HCT116 (cell line): ENCODE measurements at regions not wholly inside any gene's neighbourhood (a gene's known extent, or its start where the extent isn't known, plus 50 kb on each side); places are given as distances from the start of the nearest gene placed in this dataset.

Experiments used
- ATAC-seq: fragments of 200-7000 bp; cut with Tn5 transposase; 2 replicates; pipeline ENCODE4 v1.9.1; 2020; ENCODE audit warnings: mild to moderate bottlenecking, moderate library complexity
- BruUV-seq: library from RNA; stranded (reverse); fragments of 400-500 nt; replicated peaks from 2 replicates; lab custom pipeline; 2021; lab: Mats Ljungman, UMichigan
- CTCF ChIA-PET: fragments of 300-600 bp; sonication (Branson Sonifier 250); formaldehyde crosslinking; loops from one replicate; lab custom pipeline; 2021; ENCODE audit warnings: antibody characterized with exemption; lab: Charles Lee
- POLR2A ChIA-PET: fragments of 300-600, 350-600 bp; sonication (Branson Sonifier 250); formaldehyde crosslinking; loops from one replicate; lab custom pipeline; 2021; ENCODE audit warnings: antibody characterized with exemption; lab: Charles Lee
- RAD21 ChIA-PET, 2 experiments: fragments of 300-600 bp; sonication (Branson Sonifier 250); formaldehyde crosslinking; loops; one replicate each; lab custom pipeline; 2023; ENCODE audit warnings: low total read pairs in 2 of 2; ENCODE audit not compliant: uncharacterized antibody in 2 of 2, unreplicated experiment in 2 of 2, low non-redundant PET in 1 of 2; lab: Charles Lee
- DNase-seq: peaks from one replicate; pipeline ENCODE4 v3.0.0-alpha.2; 2010; ENCODE audit warnings: low read depth, low spot score
- H2AFZ ChIP-seq: fragments of 200-600 bp; shearing (Covaris generic), sonication (generic); 2 replicates; pipeline ENCODE4 v1.6.1; 2017; ENCODE audit warnings: low read depth, mixed run types, mixed read lengths, antibody characterized with exemption, low read length; ENCODE audit not compliant: poor library complexity, severe bottlenecking
- H3K27ac ChIP-seq: 2 replicates; pipeline ENCODE4 v1.5.1; 2012; ENCODE audit warnings: low read depth, low read length
- H3K27me3 ChIP-seq: fragments of 200-600 bp; sonication (generic); 2 replicates; pipeline ENCODE4 v1.6.1; 2016; ENCODE audit warnings: mixed run types, low read length, mixed read lengths; ENCODE audit not compliant: insufficient read depth
- H3K36me3 ChIP-seq, 2 experiments: fragments of 200-500 bp in 1 of 2; fragments of 200-600 bp in 1 of 2; sonication (Bioruptor generic) in 1 of 2; sonication (generic) in 1 of 2; 2 replicates each; pipeline versions ENCODE4 v1.5.1 to v1.6.1; 2014 to 2016; ENCODE audit warnings: low read length in 2 of 2, inconsistent platforms in 1 of 2, mixed read lengths in 1 of 2, mixed run types in 1 of 2; ENCODE audit not compliant: insufficient read depth in 2 of 2, control insufficient read depth in 1 of 2
- H3K4me1 ChIP-seq, 2 experiments: fragments of 200-600 bp in 1 of 2; sonication (generic) in 1 of 2; 2 replicates each; pipeline versions ENCODE4 v1.5.1 to v1.6.1; 2012 to 2017; ENCODE audit warnings: low read length in 2 of 2, inconsistent platforms in 1 of 2, mild to moderate bottlenecking in 1 of 2, mixed read lengths in 1 of 2, mixed run types in 1 of 2, moderate library complexity in 1 of 2; ENCODE audit not compliant: insufficient read depth in 2 of 2, control insufficient read depth in 1 of 2
- H3K4me2 ChIP-seq: fragments of 200-600 bp; sonication (generic); 2 replicates; pipeline ENCODE4 v1.6.1; 2017; ENCODE audit warnings: mixed run types, low read length, mixed read lengths
- H3K4me3 ChIP-seq, 2 experiments: fragments of 200-600 bp in 1 of 2; sonication (generic) in 1 of 2; replicated peaks in 1 of 2; 2 replicates each; pipeline ENCODE4 v1.5.1; 2011 to 2016; ENCODE audit warnings: low read length in 2 of 2, control low read depth in 1 of 2, low read depth in 1 of 2, mild to moderate bottlenecking in 1 of 2, mixed read lengths in 1 of 2, mixed run types in 1 of 2
- H3K79me2 ChIP-seq: fragments of 200-600 bp; sonication (generic); 2 replicates; pipeline ENCODE4 v1.6.1; 2017; ENCODE audit warnings: mild to moderate bottlenecking, mixed run types, low read length, moderate library complexity, mixed read lengths; ENCODE audit not compliant: insufficient read depth
- H3K9ac ChIP-seq: fragments of 200-600 bp; sonication (generic); 2 replicates; pipeline ENCODE4 v1.6.1; 2016; ENCODE audit warnings: low read length, mixed read lengths
- H3K9me2 ChIP-seq: fragments of 200-600 bp; sonication (generic), shearing (Covaris generic); 2 replicates; pipeline ENCODE4 v1.6.1; 2017; ENCODE audit warnings: mixed run types, mild to moderate bottlenecking, moderate library complexity; ENCODE audit not compliant: insufficient read depth
- H3K9me3 ChIP-seq, 2 experiments: fragments of 200-500 bp in 1 of 2; fragments of 200-600 bp in 1 of 2; sonication (Bioruptor generic) in 1 of 2; sonication (generic) in 1 of 2; 2 replicates each; pipeline ENCODE4 v1.6.1; 2014 to 2017; ENCODE audit warnings: low read length in 2 of 2, mixed read lengths in 2 of 2, inconsistent platforms in 1 of 2, low read depth in 1 of 2, mild to moderate bottlenecking in 1 of 2, mixed run types in 1 of 2, moderate library complexity in 1 of 2; ENCODE audit not compliant: control insufficient read depth in 1 of 2, insufficient read depth in 1 of 2
- H4K20me1 ChIP-seq: fragments of 200-600 bp; sonication (generic), shearing (Covaris generic); 2 replicates; pipeline ENCODE4 v1.6.1; 2017; ENCODE audit warnings: mixed run types, mild to moderate bottlenecking, moderate library complexity; ENCODE audit not compliant: insufficient read depth
- CBX3 ChIP-seq: IDR thresholded peaks from 2 replicates; pipeline ENCODE4 v1.6.1; 2012; ENCODE audit warnings: low read depth
- CEBPB ChIP-seq: IDR thresholded peaks from 2 replicates; pipeline ENCODE4 v1.6.1; 2012; ENCODE audit warnings: low read depth
- EZH2 ChIP-seq: fragments of 200-600 bp; sonication (generic); IDR thresholded peaks from 2 replicates; pipeline ENCODE4 v1.6.1; 2017; ENCODE audit warnings: antibody characterized with exemption, mixed run types
- FOSL1 ChIP-seq: IDR thresholded peaks from 2 replicates; pipeline ENCODE4 v1.6.1; 2012; ENCODE audit warnings: low read depth
- JUND ChIP-seq: IDR thresholded peaks from 2 replicates; pipeline ENCODE4 v1.6.1; 2012
- POLR2AphosphoS5 ChIP-seq: IDR thresholded peaks from 2 replicates; pipeline ENCODE4 v1.6.1; 2011; ENCODE audit warnings: mild to moderate bottlenecking, low read depth, low read length, moderate library complexity
- SIN3A ChIP-seq: IDR thresholded peaks from 2 replicates; pipeline ENCODE4 v1.6.1; 2012; ENCODE audit warnings: low read depth
- SP1 ChIP-seq: IDR thresholded peaks from 2 replicates; pipeline ENCODE4 v1.6.1; 2012; ENCODE audit warnings: low read depth
- SRF ChIP-seq: IDR thresholded peaks from 2 replicates; pipeline ENCODE4 v1.6.1; 2012; ENCODE audit warnings: low read depth
- intact Hi-C: fragments of 100-400 bp; cut with micrococcal nuclease; formaldehyde crosslinking; loops from 2 replicates; pipeline ENCODE4 v1.10.0; 2022
- TF ChIP-seq, protein P1 (sequence below): IDR thresholded peaks from 2 replicates; pipeline ENCODE4 v1.6.1; 2012
- TF ChIP-seq, protein P2 (sequence below): IDR thresholded peaks from 2 replicates; pipeline ENCODE4 v1.6.1; 2012

DNA sequence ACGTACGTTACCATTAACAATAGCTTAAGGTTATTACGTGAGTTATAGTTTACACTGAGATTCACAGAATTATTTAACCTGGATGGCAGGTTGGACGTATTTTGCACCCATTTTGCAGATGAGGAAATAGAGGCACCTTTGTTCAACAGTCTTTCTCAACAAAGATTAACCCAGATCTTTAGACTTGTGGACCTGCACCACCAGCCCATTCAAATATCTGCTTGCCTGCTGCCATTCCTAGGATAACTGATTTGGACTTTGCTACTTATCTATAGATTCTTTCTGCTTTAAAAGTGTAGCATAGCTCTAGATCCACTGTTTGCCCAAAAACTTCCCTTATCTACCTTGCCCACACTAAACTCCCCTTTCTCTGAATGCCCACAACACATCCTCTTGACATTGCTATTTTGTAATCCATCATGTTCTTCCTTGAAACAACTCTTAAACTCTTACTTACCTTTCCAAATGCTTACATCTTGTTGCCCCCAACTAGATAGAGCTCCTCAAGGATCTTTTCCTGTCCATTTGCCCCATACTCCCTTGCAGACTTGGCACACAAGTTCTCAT lies 56.4 kb upstream of the TNFAIP3 start:
- Histone ChIP-seq H2AFZ (peak overlapping the region; percentile 37), H3K27ac (no peak overlapping the region), H3K9me2 (no peaks in the 10 kb centered on the region), H4K20me1 (no peaks in the 10 kb centered on the region), H3K9me3 (no peaks in the 10 kb centered on the region), H3K36me3 (no peaks in the 10 kb centered on the region), H3K4me3 (no peak overlapping the region), H3K9ac (no peak overlapping the region), H3K27me3 (no peaks in the 10 kb centered on the region), H3K79me2 (no peaks in the 10 kb centered on the region), H3K4me1 (peaks cover 8 to 41% of the 10 kb centered on the region in 2 experiments; a peak in 3 of 4 replicates), H3K4me2 (peak overlapping the region; percentile 71)
- ChIA-PET CTCF (interaction anchor here (2.4 kb wide), 2 partner anchors 11 to 56 kb away, joined by 8 to 10 read pairs; partner anchors contain the start of gene TNFAIP3), RAD21 (no interaction called here), POLR2A (interaction anchor here (1.0 kb wide), 1 partner anchor 14 kb away, joined by 4 read pairs; no protein-coding TSS in a partner anchor)
- intact Hi-C loops = no loop called here
- TF ChIP-seq FOSL1 (no peak), CBX3 (peak; percentile 51; the same call in 1 of the 2 replicates)
- DNase-seq = no peak
- no peak for ATAC-seq
- no TSS peak for BruUV-seq

DNA sequence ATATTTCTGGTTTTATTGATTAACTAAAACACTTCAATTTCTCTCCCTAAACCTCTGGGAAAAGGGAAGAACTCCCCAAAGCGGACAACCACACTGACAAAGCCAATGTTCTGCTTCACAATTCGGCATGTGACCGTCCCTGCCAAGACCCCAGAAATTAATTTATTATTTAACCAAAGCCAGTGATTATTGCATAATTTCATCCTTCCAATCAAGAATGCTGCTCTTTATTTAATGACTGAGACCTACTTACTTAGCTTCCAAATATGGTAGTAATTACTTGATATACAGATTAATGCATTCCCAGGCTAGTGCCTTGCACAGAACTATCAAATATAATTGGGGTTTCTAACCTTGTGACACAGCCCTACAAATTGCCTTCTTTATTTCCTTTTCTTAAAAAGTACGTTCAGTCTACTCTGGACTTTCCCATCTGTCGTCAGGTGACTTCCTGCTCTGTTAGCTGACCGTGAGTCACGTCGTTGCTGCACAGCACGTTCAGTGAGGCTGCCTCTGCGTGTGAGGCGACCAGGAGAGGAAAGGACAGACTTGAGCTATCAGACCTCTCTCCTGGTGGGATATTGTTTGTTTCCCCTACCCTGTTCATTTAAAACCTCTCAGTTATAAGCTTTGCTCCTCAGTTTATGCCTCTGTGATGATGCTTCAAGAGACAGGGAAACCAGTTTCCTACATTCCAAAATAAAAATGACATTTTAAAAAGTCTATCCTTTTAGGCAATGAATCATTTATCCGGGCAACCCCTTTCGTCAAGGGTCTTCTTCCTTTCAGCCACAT lies 55.7 kb upstream of the TNFAIP3 start:
- H3K4me2 ChIP-seq = peak overlapping the region; percentile 71

More for the DNA sequence above, 55.7 kb upstream of the TNFAIP3 start:
- H3K79me2 ChIP-seq = no peaks in the 10 kb centered on the region
- H3K4me3 ChIP-seq = peak overlapping the region; percentile 21 to 26
- DNase-seq (peak; percentile 55), ATAC-seq (peak; percentile 98)
- BruUV-seq = no TSS peak
- peak overlapping the region; percentile 31 for H3K9ac ChIP-seq
- ChIA-PET RAD21 (interaction anchor here in 1 of 2 experiments (0.5 kb wide), 1 partner anchor 191 kb away, joined by 3 read pairs; no protein-coding TSS in a partner anchor), POLR2A (interaction anchor here (1.0 kb wide), 1 partner anchor 14 kb away, joined by 4 read pairs; no protein-coding TSS in a partner anchor), CTCF (interaction anchor here (2.4 kb wide), 2 partner anchors 12 to 56 kb away, joined by 8 to 10 read pairs; partner anchors contain the start of gene TNFAIP3)
- H2AFZ ChIP-seq = peak overlapping the region; percentile 37
- no peaks in the 10 kb centered on the region for H3K36me3 ChIP-seq
- no peaks in the 10 kb centered on the region for H3K9me3 ChIP-seq
- H3K27ac ChIP-seq = no peak overlapping the region
- no peaks in the 10 kb centered on the region for H4K20me1 ChIP-seq
- H3K4me1 ChIP-seq = peaks cover 8 to 41% of the 10 kb centered on the region in 2 experiments; a peak in 3 of 4 replicates
- intact Hi-C loops = no loop called here
- H3K27me3 ChIP-seq = no peaks in the 10 kb centered on the region
- no peaks in the 10 kb centered on the region for H3K9me2 ChIP-seq
- TF ChIP-seq JUND = peak; percentile 69
- TF ChIP-seq, protein P1, sequence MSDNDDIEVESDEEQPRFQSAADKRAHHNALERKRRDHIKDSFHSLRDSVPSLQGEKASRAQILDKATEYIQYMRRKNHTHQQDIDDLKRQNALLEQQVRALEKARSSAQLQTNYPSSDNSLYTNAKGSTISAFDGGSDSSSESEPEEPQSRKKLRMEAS = peak; percentile 91
- TF ChIP-seq, protein P2, sequence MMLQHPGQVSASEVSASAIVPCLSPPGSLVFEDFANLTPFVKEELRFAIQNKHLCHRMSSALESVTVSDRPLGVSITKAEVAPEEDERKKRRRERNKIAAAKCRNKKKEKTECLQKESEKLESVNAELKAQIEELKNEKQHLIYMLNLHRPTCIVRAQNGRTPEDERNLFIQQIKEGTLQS = no peak
- TF ChIP-seq CEBPB = peak; percentile 29; the same call in 1 of the 2 replicates
- no peak for TF ChIP-seq EZH2
- TF ChIP-seq FOSL1 = peak; percentile 59; the same call in 1 of the 2 replicates
- peak; percentile 68 for TF ChIP-seq SP1
- peak; percentile 68 for TF ChIP-seq POLR2AphosphoS5
- peak; percentile 90 for TF ChIP-seq CBX3
- TF ChIP-seq SRF = peak; percentile 56; the same call in 1 of the 2 replicates
- TF ChIP-seq SIN3A = no peak
